Suprapubic skin (tissue), 4 donors: ENCODE measurements at regions not wholly inside any gene's neighbourhood (a gene's known extent, or its start where the extent isn't known, plus 50 kb on each side); places are given as distances from the start of the nearest gene placed in this dataset.

ENCODE experiments used
- DNase-seq, 2 donors: peaks; one replicate each; pipeline ENCODE4 v3.0.0-alpha.2; 2019; ENCODE audit warnings: low spot score in 2 of 2
- H3K27ac ChIP-seq: fragments of 200-600 bp; sonication (generic); one replicate; pipeline ENCODE4 v1.5.1; 2019
- H3K27me3 ChIP-seq: fragments of 200-600 bp; sonication (generic); one replicate; pipeline ENCODE4 v1.5.1; 2019
- H3K36me3 ChIP-seq: fragments of 200-600 bp; sonication (generic); one replicate; pipeline ENCODE4 v1.5.1; 2019
- H3K4me1 ChIP-seq: fragments of 200-600 bp; sonication (generic); one replicate; pipeline ENCODE4 v1.5.1; 2019
- H3K4me3 ChIP-seq: fragments of 200-600 bp; sonication (generic); one replicate; pipeline ENCODE4 v1.5.1; 2019; ENCODE audit warnings: mild to moderate bottlenecking
- H3K9me3 ChIP-seq: fragments of 200-600 bp; sonication (generic); one replicate; pipeline ENCODE4 v1.5.1; 2019
- EP300 ChIP-seq: sonication (generic); formaldehyde crosslinking; IDR thresholded peaks from one replicate; pipeline ENCODE4 v1.6.1; 2017; ENCODE audit warnings: antibody characterized with exemption
- POLR2A ChIP-seq, 2 donors: fragments of 450-650 bp; IDR thresholded peaks; one replicate each; pipeline ENCODE4 v1.6.1; 2017; ENCODE audit warnings: antibody characterized with exemption in 2 of 2, mild to moderate bottlenecking in 2 of 2, moderate library complexity in 2 of 2
- POLR2AphosphoS5 ChIP-seq, 3 donors: sonication (generic); formaldehyde crosslinking; IDR thresholded peaks; one replicate each; pipeline ENCODE4 v1.6.1; 2017; ENCODE audit warnings: antibody characterized with exemption in 3 of 3
- WGBS: methylation state at CpG from one replicate; pipeline ENCODE4 v1.1.5; 2018; 5-methylcytosine and 5-hydroxymethylcytosine counted together
- TF ChIP-seq, protein P1 (sequence below), 2 donors: fragments of 200-600 bp in 1 of 2; fragments of 450-650 bp in 1 of 2; sonication (generic) in 1 of 2; IDR thresholded peaks; one replicate each; pipeline ENCODE4 v1.5.1; 2016 to 2019; ENCODE audit warnings: antibody characterized with exemption in 2 of 2, mild to moderate bottlenecking in 1 of 2, moderate library complexity in 1 of 2

DNA sequence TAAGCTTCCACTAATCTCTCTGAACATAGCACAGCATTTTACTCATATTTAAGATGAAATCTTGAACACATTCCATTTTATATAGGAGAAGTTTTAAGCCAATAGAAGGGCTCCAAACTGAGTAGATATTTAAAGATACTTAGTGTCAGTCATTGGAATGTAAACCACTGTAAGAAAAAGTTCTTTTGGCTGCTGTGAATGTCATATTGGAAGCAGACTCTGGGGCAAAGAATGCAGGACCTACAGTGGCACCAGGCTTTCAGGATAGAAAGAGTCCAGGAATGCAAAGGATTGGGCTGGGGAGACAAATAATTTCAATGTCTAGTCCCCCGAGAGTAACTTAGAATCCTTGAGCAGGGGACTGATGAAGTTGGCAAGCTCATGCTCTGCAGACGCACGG, 1047.7 kb downstream of the STIM2 start:
- no peak for TF ChIP-seq POLR2AphosphoS5 (IDR thresholded peaks at IDR 0.05)
- TF ChIP-seq EP300 = no peak
- TF ChIP-seq POLR2A (IDR thresholded peaks at IDR 0.05) = no peak
- TF ChIP-seq, protein P1, sequence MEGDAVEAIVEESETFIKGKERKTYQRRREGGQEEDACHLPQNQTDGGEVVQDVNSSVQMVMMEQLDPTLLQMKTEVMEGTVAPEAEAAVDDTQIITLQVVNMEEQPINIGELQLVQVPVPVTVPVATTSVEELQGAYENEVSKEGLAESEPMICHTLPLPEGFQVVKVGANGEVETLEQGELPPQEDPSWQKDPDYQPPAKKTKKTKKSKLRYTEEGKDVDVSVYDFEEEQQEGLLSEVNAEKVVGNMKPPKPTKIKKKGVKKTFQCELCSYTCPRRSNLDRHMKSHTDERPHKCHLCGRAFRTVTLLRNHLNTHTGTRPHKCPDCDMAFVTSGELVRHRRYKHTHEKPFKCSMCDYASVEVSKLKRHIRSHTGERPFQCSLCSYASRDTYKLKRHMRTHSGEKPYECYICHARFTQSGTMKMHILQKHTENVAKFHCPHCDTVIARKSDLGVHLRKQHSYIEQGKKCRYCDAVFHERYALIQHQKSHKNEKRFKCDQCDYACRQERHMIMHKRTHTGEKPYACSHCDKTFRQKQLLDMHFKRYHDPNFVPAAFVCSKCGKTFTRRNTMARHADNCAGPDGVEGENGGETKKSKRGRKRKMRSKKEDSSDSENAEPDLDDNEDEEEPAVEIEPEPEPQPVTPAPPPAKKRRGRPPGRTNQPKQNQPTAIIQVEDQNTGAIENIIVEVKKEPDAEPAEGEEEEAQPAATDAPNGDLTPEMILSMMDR (IDR thresholded peaks at IDR 0.05) = no peak
- WGBS = 51% methylated on average over 3 of the region's 3 CpGs
- H3K9me3 ChIP-seq = no peaks in the 10 kb centered on the region

DNA sequence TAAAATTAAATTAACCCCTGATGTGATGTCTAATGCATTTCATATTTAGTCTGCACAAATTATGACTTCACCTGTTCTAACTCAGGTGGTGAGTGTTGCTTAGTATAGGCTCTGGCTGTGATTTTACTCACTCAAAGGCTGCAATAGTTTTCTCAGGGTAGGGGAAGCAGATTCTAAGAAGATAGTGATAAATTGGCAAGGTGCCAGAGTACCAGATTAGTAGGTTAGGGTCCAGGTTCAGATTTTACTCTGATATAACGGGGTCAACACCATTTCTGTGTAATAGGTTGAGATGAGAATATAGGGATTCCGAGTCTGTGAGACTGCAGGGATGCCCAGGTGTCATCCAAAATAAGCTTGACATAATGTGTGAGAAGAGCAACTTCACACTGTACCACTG, 1049.6 kb downstream of the STIM2 start:
- Histone ChIP-seq H3K27ac (no peak overlapping the region), H3K4me1 (no peaks in the 10 kb centered on the region), H3K27me3 (no peaks in the 10 kb centered on the region), H3K36me3 (no peaks in the 10 kb centered on the region), H3K4me3 (no peak overlapping the region), H3K9me3 (no peaks in the 10 kb centered on the region)
- TF ChIP-seq, protein P1 (IDR thresholded peaks at IDR 0.05) = no peak
- no peak for TF ChIP-seq POLR2A (IDR thresholded peaks at IDR 0.05)
- TF ChIP-seq POLR2AphosphoS5 (IDR thresholded peaks at IDR 0.05) = no peak
- TF ChIP-seq EP300 = no peak
- 21% methylated on average over 2 of the region's 2 CpGs for WGBS
- no peak for DNase-seq

More for the DNA sequence above, 1047.7 kb downstream of the STIM2 start:
- Histone ChIP-seq H3K27ac (no peak overlapping the region), H3K4me1 (no peaks in the 10 kb centered on the region), H3K4me3 (no peak overlapping the region), H3K27me3 (no peaks in the 10 kb centered on the region), H3K36me3 (no peaks in the 10 kb centered on the region)
- DNase-seq = no peak

DNA sequence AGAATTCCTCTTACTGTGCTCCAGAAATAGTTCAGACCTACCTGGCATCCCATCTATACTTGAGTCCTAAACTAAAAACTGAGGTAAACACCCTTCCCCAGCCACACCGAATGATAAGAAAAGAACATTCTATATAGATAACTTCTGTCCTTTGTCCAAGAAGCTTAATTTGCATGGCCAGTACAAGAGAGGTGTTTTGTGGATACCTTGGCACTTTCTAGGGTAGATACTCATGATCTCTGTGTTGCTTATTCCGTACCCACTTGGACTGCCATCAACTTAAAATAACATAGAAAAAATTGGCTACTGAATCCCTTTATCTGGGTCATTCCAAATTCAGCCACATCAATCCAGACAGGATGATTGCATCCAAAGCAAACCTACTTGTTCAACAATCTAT, 1050.4 kb downstream of the STIM2 start:
- no peak for DNase-seq
- TF ChIP-seq, protein P1 (IDR thresholded peaks at IDR 0.05) = no peak
- TF ChIP-seq POLR2A (IDR thresholded peaks at IDR 0.05) = no peak
- no peak for TF ChIP-seq EP300
- no peak for TF ChIP-seq POLR2AphosphoS5 (IDR thresholded peaks at IDR 0.05)
- H3K36me3 ChIP-seq = no peaks in the 10 kb centered on the region
- no peak overlapping the region for H3K4me3 ChIP-seq
- WGBS = 84% methylated on average over 2 of the region's 2 CpGs
- no peak overlapping the region for H3K27ac ChIP-seq
- no peaks in the 10 kb centered on the region for H3K27me3 ChIP-seq
- H3K9me3 ChIP-seq = no peaks in the 10 kb centered on the region
- H3K4me1 ChIP-seq = no peaks in the 10 kb centered on the region

DNA sequence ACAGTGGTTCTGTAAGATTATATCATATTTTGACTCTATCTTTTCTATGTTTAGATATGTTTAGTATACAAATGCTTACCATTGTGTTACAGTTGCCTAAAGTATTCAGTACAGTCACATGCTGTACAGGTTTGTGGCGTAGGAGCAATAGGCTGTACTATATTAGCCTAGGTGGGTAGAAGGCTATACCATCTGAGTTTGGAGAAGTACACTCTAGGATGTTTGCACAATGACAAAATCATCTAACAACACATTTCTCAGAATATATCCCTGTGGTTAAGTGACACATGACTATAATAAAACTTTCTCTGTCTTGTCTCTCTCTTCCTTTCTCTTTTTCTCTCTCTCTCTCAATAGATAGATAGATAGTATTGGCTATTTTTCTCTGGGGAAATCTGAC, 1053.1 kb downstream of the STIM2 start:
- DNase-seq = no peak
- no peak overlapping the region for H3K4me3 ChIP-seq
- no peaks in the 10 kb centered on the region for H3K9me3 ChIP-seq
- no peaks in the 10 kb centered on the region for H3K36me3 ChIP-seq
- no peaks in the 10 kb centered on the region for H3K4me1 ChIP-seq
- WGBS = 88% methylated on average over 1 of the region's 1 CpG
- H3K27ac ChIP-seq = no peak overlapping the region
- H3K27me3 ChIP-seq = no peaks in the 10 kb centered on the region
- TF ChIP-seq, protein P1 (IDR thresholded peaks at IDR 0.05) = no peak
- TF ChIP-seq EP300 (no peak), POLR2A (IDR thresholded peaks at IDR 0.05) (no peak), POLR2AphosphoS5 (IDR thresholded peaks at IDR 0.05) (no peak)

GRCh38 chr4:27915822-27916221, 1055.2 kb downstream of the STIM2 start:
- H3K27me3 ChIP-seq = no peaks in the 10 kb centered on the region
- DNase-seq = no peak
- H3K4me1 ChIP-seq = no peaks in the 10 kb centered on the region
- TF ChIP-seq, protein P1 (IDR thresholded peaks at IDR 0.05) = no peak
- TF ChIP-seq EP300 (no peak), POLR2A (IDR thresholded peaks at IDR 0.05) (no peak), POLR2AphosphoS5 (IDR thresholded peaks at IDR 0.05) (no peak)
- H3K36me3 ChIP-seq = no peaks in the 10 kb centered on the region
- H3K9me3 ChIP-seq = no peaks in the 10 kb centered on the region
- no peak overlapping the region for H3K27ac ChIP-seq
- 87% methylated on average over 2 of the region's 2 CpGs for WGBS
- no peak overlapping the region for H3K4me3 ChIP-seq
